GM23338 (cell line): ENCODE measurements at regions not wholly inside any gene's neighbourhood (a gene's known extent, or its start where the extent isn't known, plus 50 kb on each side); places are given as distances from the start of the nearest gene placed in this dataset.

Source experiments
- CREB1 ChIP-seq: fragments of 250-450 bp; sonication (Bioruptor Pico); IDR thresholded peaks from 2 replicates; pipeline ENCODE4 v1.5.0; 2020; ENCODE audit warnings: low read depth, mild to moderate bottlenecking, moderate library complexity
- CTCF ChIP-seq, 2 experiments: fragments of 200-600 bp in 1 of 2; sonication (generic) in 1 of 2; conservative IDR thresholded peaks; 2 replicates each; pipeline versions ENCODE4 v1.5.1 to v1.6.1; 2016 to 2017; ENCODE audit warnings: antibody characterized with exemption in 2 of 2, low read depth in 2 of 2, mild to moderate bottlenecking in 2 of 2, moderate library complexity in 1 of 2
- ETS1 ChIP-seq: IDR thresholded peaks from 2 replicates; pipeline ENCODE4 v1.6.1; 2016; ENCODE audit warnings: antibody characterized with exemption
- EZH2 ChIP-seq: fragments of 200-600 bp; sonication (generic); IDR thresholded peaks from one replicate; pipeline ENCODE4 v1.8.0; 2017; ENCODE audit warnings: antibody characterized with exemption, mild to moderate bottlenecking, low read depth; ENCODE audit not compliant: unreplicated experiment
- EZH2phosphoT487 ChIP-seq: fragments of 200-600 bp; sonication (generic); IDR thresholded peaks from one replicate; pipeline ENCODE4 v1.8.1; 2018; ENCODE audit warnings: antibody characterized with exemption; ENCODE audit not compliant: unreplicated experiment
- JUNB ChIP-seq: IDR thresholded peaks from one replicate; pipeline ENCODE4 v1.6.1; 2016; ENCODE audit warnings: antibody characterized with exemption; ENCODE audit not compliant: unreplicated experiment
- POLR2AphosphoS5 ChIP-seq: IDR thresholded peaks from 2 replicates; pipeline ENCODE4 v1.6.1; 2016; ENCODE audit warnings: antibody characterized with exemption, low read depth
- REST ChIP-seq: IDR thresholded peaks from one replicate; pipeline ENCODE4 v1.6.1; 2018; ENCODE audit warnings: antibody characterized with exemption; ENCODE audit not compliant: unreplicated experiment
- ZNF114 ChIP-seq: fragments of 250-450 bp; sonication (Bioruptor Pico); IDR thresholded peaks from 2 replicates; pipeline ENCODE4 v1.5.0; 2020; ENCODE audit warnings: mild to moderate bottlenecking, moderate library complexity
- ZNF331 ChIP-seq: fragments of 250-450 bp; sonication (Bioruptor Pico); IDR thresholded peaks from 2 replicates; pipeline ENCODE4 v1.5.0; 2020; ENCODE audit warnings: low read depth, mild to moderate bottlenecking, moderate library complexity
- ZNF462 ChIP-seq: fragments of 250-450 bp; sonication (Bioruptor Pico); IDR thresholded peaks from 2 replicates; pipeline ENCODE4 v1.5.0; 2020; ENCODE audit warnings: mild to moderate bottlenecking, moderate library complexity

DNA sequence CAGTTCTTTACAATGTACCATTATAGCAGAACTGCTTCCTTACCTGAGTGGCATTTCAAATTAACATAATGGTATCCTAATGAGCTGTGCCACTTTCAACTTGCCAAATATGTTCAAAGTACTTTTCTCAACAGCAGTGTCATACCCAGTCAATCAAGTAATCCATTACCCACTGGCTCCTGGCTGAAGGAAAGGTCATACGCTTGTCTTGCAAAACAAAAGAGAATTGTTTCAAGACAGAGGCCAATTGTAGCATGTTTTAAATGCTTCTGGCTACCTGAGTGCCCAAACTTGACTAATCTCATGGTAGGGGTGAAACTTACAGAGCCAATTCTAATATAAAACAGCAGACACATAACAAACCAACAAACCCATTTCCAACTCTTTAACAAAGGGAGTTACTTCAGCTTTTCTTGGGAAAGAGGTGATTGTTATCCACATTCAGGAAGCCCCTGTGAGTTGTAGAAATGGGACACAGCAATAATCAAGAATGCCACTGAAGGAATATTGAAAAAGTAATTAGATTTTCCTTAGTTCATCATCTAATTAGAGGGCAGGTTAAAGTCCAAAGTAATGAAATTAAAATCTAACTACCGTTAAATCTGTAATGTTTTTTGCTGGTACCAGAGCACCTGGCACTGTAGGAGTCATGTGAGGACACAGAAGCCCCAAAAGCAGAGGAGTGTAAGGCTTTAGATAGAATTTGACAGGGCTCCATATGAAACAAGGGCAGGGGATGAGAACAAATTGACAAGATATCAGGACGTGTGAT, 241.9 kb downstream of the RWDD3 start:
- TF ChIP-seq JUNB (no peak), CTCF (conservative IDR thresholded peaks at IDR 0.05; ENCODE audit: low read depth in 2 of 2) (no peak), EZH2 (no peak), POLR2AphosphoS5 (no peak), REST (no peak), EZH2phosphoT487 (no peak), ZNF114 (no peak), CREB1 (no peak), ZNF331 (CRISPR knock-in tag) (no peak), ZNF462 (no peak), ETS1 (no peak)
